ENCODE measurements at regions not wholly inside any gene's neighbourhood (a gene's known extent, or its start where the extent isn't known, plus 50 kb on each side); places are given as distances from the start of the nearest gene placed in this dataset.

GRCh38 chr18:55096263-55096951 lies 137.1 kb upstream of the CCDC68 start:
- TF ChIP-seq GABPA (IDR thresholded peaks at IDR 0.05; ENCODE audit: low read depth) (no peak), CTCF (IDR thresholded peaks at IDR 0.05; ENCODE audit: insufficient read depth, low read length) (peak; percentile 6), REST (IDR thresholded peaks at IDR 0.05; ENCODE audit: insufficient replicate concordance, low read depth) (no peak), POLR2AphosphoS5 (IDR thresholded peaks at IDR 0.05; ENCODE audit: low read depth) (no peak)
